HepG2 (cell line): ENCODE measurements at regions not wholly inside any gene's neighbourhood (a gene's known extent, or its start where the extent isn't known, plus 50 kb on each side); places are given as distances from the start of the nearest gene placed in this dataset.

Source experiments
- ATAC-seq: fragments of 200-7000 bp; cut with Tn5 transposase; 3 replicates; pipeline ENCODE4 v1.9.1; 2020; ENCODE audit warnings: mild to moderate bottlenecking, moderate library complexity
- BruUV-seq: library from RNA; stranded (reverse); fragments of 400-500 nt; replicated peaks from 2 replicates; lab custom pipeline; 2021; lab: Mats Ljungman, UMichigan
- CTCF ChIA-PET: fragments of 300-600 bp; formaldehyde crosslinking; extraction: SDS; loops from one replicate; lab custom pipeline; 2021; ENCODE audit warnings: low total read pairs, inconsistent platforms, low intra/inter-chr PET ratio; lab: Yijun Ruan, JAX
- POLR2A ChIA-PET: fragments of 350-600 bp; sonication (Branson Sonifier 250); formaldehyde crosslinking; loops from one replicate; lab custom pipeline; 2020; ENCODE audit warnings: antibody characterized with exemption, inconsistent platforms; lab: Yijun Ruan, JAX
- DNase-seq: peaks from one replicate; pipeline ENCODE4 v3.0.0-alpha.2; 2015; ENCODE audit warnings: low spot score
- FAIRE-seq: peaks from 3 replicates; lab custom pipeline; 2011; peaks lifted over from hg19 to GRCh38; lab: Jason Lieb, UNC
- H2AFZ ChIP-seq: one replicate; pipeline ENCODE4 v1.6.1; 2011; ENCODE audit warnings: low read length, inconsistent platforms
- H3K27ac ChIP-seq: fragments of 300-600 bp; 3 replicates; pipeline ENCODE4 v1.8.0; 2011; ENCODE audit warnings: mixed run types, mild to moderate bottlenecking, mixed read lengths, low read length, inconsistent platforms; ENCODE audit not compliant: insufficient read depth; ENCODE audit errors: extremely low read length
- H3K27me3 ChIP-seq, 2 experiments: fragments of 200-600 bp in 1 of 2; 2 replicates in 1 of 2; 3 replicates in 1 of 2; pipeline versions ENCODE4 v1.6.0 to v1.8.0; 2011; ENCODE audit warnings: low read length in 2 of 2, mild to moderate bottlenecking in 2 of 2, moderate library complexity in 2 of 2, inconsistent platforms in 1 of 2; ENCODE audit not compliant: insufficient read depth in 2 of 2, control insufficient read depth in 1 of 2
- H3K36me3 ChIP-seq, 2 experiments: fragments of 200-600 bp in 1 of 2; replicated peaks in 1 of 2; 2 replicates in 1 of 2; 3 replicates in 1 of 2; pipeline versions ENCODE4 v1.5.1 to v1.8.0; 2011; ENCODE audit warnings: low read length in 2 of 2, inconsistent platforms in 1 of 2; ENCODE audit not compliant: insufficient read depth in 2 of 2, control insufficient read depth in 1 of 2
- H3K4me1 ChIP-seq: 2 replicates; pipeline ENCODE4 v1.5.1; 2012; ENCODE audit warnings: low read length, inconsistent platforms; ENCODE audit not compliant: insufficient read depth
- H3K4me2 ChIP-seq: 2 replicates; pipeline ENCODE4 v1.6.0; 2011; ENCODE audit warnings: low read depth, low read length, inconsistent platforms
- H3K4me3 ChIP-seq, 3 experiments: fragments of 200-600 bp in 1 of 3; sonication (generic), shearing (Covaris generic) in 1 of 3; replicated peaks in 1 of 3; 2 replicates each; pipeline ENCODE4 v1.5.1; 2011 to 2016; ENCODE audit warnings: low read length in 3 of 3, inconsistent platforms in 2 of 3, low read depth in 2 of 3, mild to moderate bottlenecking in 2 of 3, control low read depth in 1 of 3, mixed read lengths in 1 of 3; ENCODE audit not compliant: insufficient read depth in 1 of 3
- H3K79me2 ChIP-seq: one replicate; pipeline ENCODE4 v1.6.1; 2011; ENCODE audit warnings: low read length, inconsistent platforms; ENCODE audit not compliant: insufficient read depth
- H3K9ac ChIP-seq: 2 replicates; pipeline ENCODE4 v1.6.0; 2011; ENCODE audit warnings: mild to moderate bottlenecking, low read depth, low read length, inconsistent platforms; ENCODE audit not compliant: insufficient read depth
- H3K9me3 ChIP-seq: 2 replicates; pipeline ENCODE4 v1.5.1; 2012; ENCODE audit warnings: mild to moderate bottlenecking, low read length
- H4K20me1 ChIP-seq: 2 replicates; pipeline ENCODE4 v1.6.0; 2011; ENCODE audit warnings: inconsistent platforms, mild to moderate bottlenecking, low read length, moderate library complexity; ENCODE audit not compliant: insufficient read depth
- CREM ChIP-seq, 2 experiments: sonication (generic) in 1 of 2; formaldehyde crosslinking in 1 of 2; IDR thresholded peaks; 2 replicates each; pipeline versions ENCODE4 v1.4.0 to v1.6.1; 2016 to 2020; ENCODE audit warnings: antibody characterized with exemption in 1 of 2, mild to moderate bottlenecking in 1 of 2, missing genetic modification reagents in 1 of 2
- EP300 ChIP-seq, 3 experiments: sonication (generic) in 1 of 3; formaldehyde crosslinking in 1 of 3; IDR thresholded peaks; 2 replicates each; pipeline versions ENCODE4 v1.5.1 to v1.6.1; 2011 to 2020; ENCODE audit warnings: low read depth in 2 of 3, low read length in 2 of 3, borderline replicate concordance in 1 of 3, improper control_type of control experiment in 1 of 3, mild to moderate bottlenecking in 1 of 3, missing genetic modification reagents in 1 of 3, moderate library complexity in 1 of 3
- FOSL1 ChIP-seq: sonication (generic); formaldehyde crosslinking; IDR thresholded peaks from 2 replicates; pipeline ENCODE4 v1.9.0; 2021; ENCODE audit warnings: missing genetic modification reagents, borderline replicate concordance
- GATAD1 ChIP-seq: IDR thresholded peaks from 2 replicates; pipeline ENCODE4 v1.6.1; 2016; ENCODE audit warnings: missing genetic modification reagents, missing compliant biosample characterization
- KAT2B ChIP-seq: fragments of 150-350 bp; IDR thresholded peaks from 2 replicates; pipeline ENCODE4 v1.6.1; 2014; ENCODE audit warnings: low read depth, low read length, borderline replicate concordance
- KDM6A ChIP-seq: IDR thresholded peaks from 2 replicates; pipeline ENCODE4 v1.6.1; 2016; ENCODE audit warnings: low read depth
- NFE2 ChIP-seq: sonication (generic); formaldehyde crosslinking; IDR thresholded peaks from 2 replicates; pipeline ENCODE4 v1.4.0; 2020; ENCODE audit warnings: missing genetic modification reagents
- NFYC ChIP-seq: IDR thresholded peaks from 2 replicates; pipeline ENCODE4 v1.6.1; 2016; ENCODE audit warnings: missing genetic modification reagents, missing compliant biosample characterization
- PTBP1 ChIP-seq: fragments of 200-400 bp; formaldehyde crosslinking; IDR thresholded peaks from 2 replicates; pipeline ENCODE4 v1.6.1; 2018; ENCODE audit warnings: low read length, low read depth; ENCODE audit not compliant: poor library complexity, severe bottlenecking
- UBTF ChIP-seq: sonication (generic); formaldehyde crosslinking; IDR thresholded peaks from 2 replicates; pipeline ENCODE4 v1.4.0; 2020; ENCODE audit warnings: mild to moderate bottlenecking, missing genetic modification reagents
- XRCC5 ChIP-seq: fragments of 200-400 bp; formaldehyde crosslinking; optimal IDR thresholded peaks from 2 replicates; pipeline ENCODE3; 2017; ENCODE audit warnings: mild to moderate bottlenecking, low read length
- ZFP37 ChIP-seq: sonication (generic); formaldehyde crosslinking; IDR thresholded peaks from 2 replicates; pipeline ENCODE4 v1.4.0; 2020; ENCODE audit warnings: missing genetic modification reagents, borderline replicate concordance
- ZFP41 ChIP-seq: sonication (generic); formaldehyde crosslinking; IDR thresholded peaks from 2 replicates; pipeline ENCODE4 v1.4.0; 2020; ENCODE audit warnings: mild to moderate bottlenecking, missing genetic modification reagents, borderline replicate concordance
- ZFP82 ChIP-seq: sonication (generic); formaldehyde crosslinking; IDR thresholded peaks from 2 replicates; pipeline ENCODE4 v1.5.1; 2020; ENCODE audit warnings: mild to moderate bottlenecking, missing genetic modification reagents, borderline replicate concordance
- ZNF18 ChIP-seq: sonication (generic); formaldehyde crosslinking; IDR thresholded peaks from 2 replicates; pipeline ENCODE4 v1.8.0; 2022; ENCODE audit warnings: mild to moderate bottlenecking, missing genetic modification reagents; ENCODE audit not compliant: insufficient replicate concordance
- ZNF569 ChIP-seq: sonication (generic); formaldehyde crosslinking; IDR thresholded peaks from 2 replicates; pipeline ENCODE4 v1.5.0; 2020; ENCODE audit warnings: mild to moderate bottlenecking, missing genetic modification reagents, moderate library complexity, borderline replicate concordance
- ZNF788 ChIP-seq: sonication (generic); formaldehyde crosslinking; IDR thresholded peaks from 2 replicates; pipeline ENCODE4 v1.5.0; 2020; ENCODE audit warnings: mild to moderate bottlenecking, missing genetic modification reagents, borderline replicate concordance
- ZSCAN30 ChIP-seq: sonication (generic); formaldehyde crosslinking; IDR thresholded peaks from 2 replicates; pipeline ENCODE4 v1.5.0; 2020; ENCODE audit warnings: mild to moderate bottlenecking, missing genetic modification reagents
- WGBS: methylation state at CpG from one replicate; pipeline ENCODE4 v1.1.6; 2017; ENCODE audit warnings: low lambda C conversion rate; 5-methylcytosine and 5-hydroxymethylcytosine counted together
- in situ Hi-C: cut with HindIII; loops from 2 replicates; pipeline ENCODE4 v1.10.0; 2017; ENCODE audit warnings: low pct_unique_long_range_greater_than_20kb; ENCODE audit not compliant: extremely low pct_ligation_motif_present
- intact Hi-C: fragments of 100-400 bp; cut with micrococcal nuclease; formaldehyde crosslinking; loops from one replicate; pipeline ENCODE4 v1.10.0; 2022; ENCODE audit not compliant: unreplicated experiment

GRCh38 chr2:9744256-9745004, 98.8 kb upstream of the TAF1B start:
- Histone ChIP-seq H3K27ac (no peak overlapping the region), H3K36me3 (no peaks in the 10 kb centered on the region), H3K27me3 (peaks cover 0 to 50% of the 10 kb centered on the region in 2 experiments), H3K4me1 (no peaks in the 10 kb centered on the region), H3K79me2 (no peaks in the 10 kb centered on the region), H3K4me2 (no peak overlapping the region), H3K9ac (no peak overlapping the region), H4K20me1 (no peaks in the 10 kb centered on the region), H3K9me3 (no peaks in the 10 kb centered on the region), H3K4me3 (no peak overlapping the region), H2AFZ (no peak overlapping the region)
- CTCF ChIA-PET: no interaction called here
- peak; percentile 29; the same call in 2 of the 3 replicates for ATAC-seq
- FAIRE-seq: no peak
- BruUV-seq: no TSS peak
- intact Hi-C loops: no loop called here
- POLR2A ChIA-PET: no interaction called here
- no peak for DNase-seq
- in situ Hi-C loops: no loop called here
- 18% methylated on average over 11 of the region's 12 CpGs for WGBS
- TF ChIP-seq ZFP41 (CRISPR knock-in tag) (no peak), ZSCAN30 (CRISPR knock-in tag) (no peak), XRCC5 (no peak), KAT2B (no peak), GATAD1 (no peak), FOSL1 (CRISPR knock-in tag) (no peak), NFE2 (no peak), EP300 (IDR thresholded peaks at IDR 0.05; ENCODE audit: low read depth in 2 of 2, low read length in 2 of 2) (no peak), EP300 (CRISPR knock-in tag; IDR thresholded peaks at IDR 0.05; ENCODE audit: borderline replicate concordance) (no peak), ZNF18 (CRISPR knock-in tag) (no peak), ZNF788 (CRISPR knock-in tag) (no peak), ZFP37 (CRISPR knock-in tag) (no peak), ZNF569 (no peak), CREM (IDR thresholded peaks at IDR 0.05) (no peak), CREM (CRISPR knock-in tag; IDR thresholded peaks at IDR 0.05) (no peak), NFYC (CRISPR knock-in tag) (no peak), PTBP1 (no peak), UBTF (CRISPR knock-in tag) (no peak), ZFP82 (no peak), KDM6A (CRISPR knock-in tag) (no peak)
